ENCODE measurements at regions not wholly inside any gene's neighbourhood (a gene's known extent, or its start where the extent isn't known, plus 50 kb on each side); places are given as distances from the start of the nearest gene placed in this dataset.

DNA sequence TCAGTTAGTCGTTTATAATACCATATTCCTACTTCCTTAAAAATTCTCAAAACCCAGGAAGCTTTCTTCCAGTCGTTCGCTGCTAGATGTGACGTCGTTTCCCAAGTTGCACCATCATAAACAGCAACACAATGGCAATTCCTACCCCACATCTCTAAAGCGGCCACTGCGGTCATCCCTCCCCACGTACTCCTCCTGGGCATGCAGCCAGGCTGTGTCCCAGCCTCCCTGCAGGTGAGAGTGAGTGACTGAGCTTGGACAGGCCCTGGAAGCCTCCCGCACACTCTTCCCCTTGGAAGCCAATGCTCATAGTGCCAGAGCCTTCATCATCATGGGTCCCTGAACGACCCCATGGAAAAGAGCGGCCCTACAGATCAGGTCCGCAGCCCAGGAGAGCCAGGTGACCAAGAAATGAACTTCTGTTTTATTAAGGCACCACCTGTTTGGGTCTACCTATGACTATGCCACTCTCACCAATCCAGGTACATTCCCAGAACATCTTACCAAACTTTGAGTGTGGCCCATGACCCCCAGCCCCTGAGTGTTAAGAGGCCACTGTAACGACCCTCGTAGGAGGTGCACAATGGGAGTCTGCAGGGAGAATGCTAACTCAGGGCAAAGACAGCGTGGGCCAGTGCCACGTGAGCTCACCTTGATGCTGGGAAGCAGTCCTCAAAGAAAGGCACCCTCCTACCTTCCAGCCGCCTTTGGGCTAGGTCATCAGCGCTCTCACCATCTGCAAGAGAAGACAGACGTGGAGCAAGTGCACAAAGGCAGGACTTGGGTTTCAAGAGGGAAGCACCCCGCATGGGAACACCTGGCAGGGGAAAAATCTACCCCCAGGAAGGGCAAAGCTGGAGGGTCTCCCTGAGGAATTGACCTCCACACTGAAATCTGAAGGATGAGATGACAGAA is 74.7 kb upstream of the RAB6C start:
- DNase-seq: no peak

DNA sequence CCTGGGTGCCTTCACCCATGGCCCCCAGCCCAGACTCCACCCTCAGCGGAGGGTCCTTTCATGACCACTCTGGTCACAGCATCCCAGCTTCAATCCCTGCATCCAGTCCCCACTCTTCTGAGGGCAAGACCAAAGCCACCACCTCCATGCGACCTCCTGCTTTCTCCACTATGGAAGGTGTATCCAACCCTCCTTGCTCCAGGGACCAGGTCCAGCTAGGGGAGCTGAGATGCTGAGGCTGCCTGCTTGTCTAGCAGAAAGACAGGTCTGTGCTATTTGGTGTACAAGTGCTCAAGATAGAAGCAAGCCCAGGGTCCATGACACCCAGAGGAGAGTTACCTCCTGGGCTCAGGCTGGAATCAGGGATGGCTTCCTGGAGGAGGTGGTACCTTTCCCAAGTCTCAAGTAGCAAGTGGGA is 73.8 kb upstream of the RAB6C start:
- DNase-seq: no peak

DNA sequence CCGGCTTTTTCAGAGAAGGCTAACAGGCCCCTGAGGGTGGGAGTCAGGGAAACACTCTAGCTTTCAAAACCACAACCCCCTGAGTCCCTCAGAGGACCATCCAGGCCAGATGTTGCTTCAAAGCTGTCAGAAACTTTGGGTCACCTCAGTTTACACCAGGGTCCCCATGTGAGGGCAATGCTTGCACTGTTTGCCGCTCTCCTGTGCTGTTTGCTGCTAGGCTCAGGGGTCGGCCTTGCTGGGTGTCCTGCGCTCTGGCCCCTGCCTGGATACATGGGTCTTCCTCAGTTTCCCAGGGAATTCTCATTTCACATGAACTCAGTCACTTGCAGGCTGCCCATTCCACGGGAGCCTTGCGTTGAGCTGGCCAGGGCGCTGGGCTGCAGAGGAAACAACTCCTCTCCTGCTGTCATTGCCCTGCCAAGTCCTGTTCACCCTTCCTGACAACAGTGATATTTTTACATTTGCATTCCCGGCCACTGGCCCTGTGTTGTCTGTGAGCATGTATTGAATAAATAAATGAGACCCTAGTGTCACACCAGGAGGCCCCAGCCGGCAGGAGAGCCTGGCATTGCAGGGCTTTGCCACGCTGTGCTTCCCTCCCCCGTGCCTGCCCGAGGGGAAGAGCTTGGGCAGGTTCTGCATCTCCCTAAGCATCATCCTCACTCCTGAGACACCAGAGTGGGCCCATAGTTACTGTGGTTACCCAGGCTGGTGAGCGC is 73.2 kb upstream of the RAB6C start:
- DNase-seq: no peak

DNA sequence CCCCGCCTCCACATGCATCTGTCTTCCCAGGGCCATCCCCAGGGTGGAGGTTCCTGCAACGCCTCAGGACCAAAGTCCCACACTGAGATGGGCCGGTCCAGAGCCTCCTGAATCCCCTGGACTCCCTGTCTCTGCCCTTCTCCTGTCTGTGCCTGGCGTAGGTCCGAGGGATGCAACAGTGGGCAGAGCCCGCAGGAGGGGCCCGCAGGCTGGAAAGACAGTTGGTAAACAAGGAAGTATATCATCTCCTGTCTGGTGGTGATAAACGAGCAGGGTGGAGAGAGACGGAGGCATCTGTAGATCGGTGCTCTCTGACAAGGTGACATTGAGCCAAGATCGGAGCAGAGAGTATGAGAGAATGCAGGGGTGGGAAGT is 72.6 kb upstream of the RAB6C start:
- DNase-seq: no peak

DNA sequence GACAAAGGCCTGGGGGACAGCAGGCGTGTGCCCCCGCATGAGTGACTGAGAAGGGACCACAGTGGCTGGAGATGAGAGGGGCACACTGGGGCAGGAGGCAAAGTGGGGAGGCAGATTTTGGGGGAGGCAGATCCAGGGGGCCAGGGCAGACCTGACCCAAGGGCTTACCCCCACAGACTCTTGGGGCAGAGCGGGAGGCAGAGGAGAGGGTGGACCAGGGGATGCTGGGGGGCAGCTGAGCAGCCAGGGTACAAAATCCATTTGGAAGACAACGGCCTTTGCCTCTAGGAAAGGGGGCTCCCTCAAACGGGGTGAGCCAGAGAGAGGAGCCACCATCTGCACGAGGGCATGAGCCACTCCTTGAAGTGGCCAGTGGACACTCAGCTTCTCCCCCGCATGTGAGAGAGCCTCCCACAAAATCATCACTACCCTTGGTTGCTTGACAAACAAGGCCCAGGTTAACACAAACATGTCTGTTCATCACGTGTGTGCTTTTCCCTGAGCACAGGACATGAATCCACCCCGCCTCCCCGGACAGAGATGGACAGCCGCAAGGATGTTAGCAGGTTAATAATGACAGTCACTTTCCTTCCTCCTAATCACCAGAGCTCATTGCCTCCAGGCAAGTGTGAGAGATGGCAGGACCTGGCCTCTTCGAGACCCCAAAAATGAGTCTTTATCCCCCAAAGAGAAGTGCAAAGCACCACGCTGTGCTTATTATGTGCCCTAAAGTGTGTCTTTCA is 72.0 kb upstream of the RAB6C start:
- no peak for DNase-seq

DNA sequence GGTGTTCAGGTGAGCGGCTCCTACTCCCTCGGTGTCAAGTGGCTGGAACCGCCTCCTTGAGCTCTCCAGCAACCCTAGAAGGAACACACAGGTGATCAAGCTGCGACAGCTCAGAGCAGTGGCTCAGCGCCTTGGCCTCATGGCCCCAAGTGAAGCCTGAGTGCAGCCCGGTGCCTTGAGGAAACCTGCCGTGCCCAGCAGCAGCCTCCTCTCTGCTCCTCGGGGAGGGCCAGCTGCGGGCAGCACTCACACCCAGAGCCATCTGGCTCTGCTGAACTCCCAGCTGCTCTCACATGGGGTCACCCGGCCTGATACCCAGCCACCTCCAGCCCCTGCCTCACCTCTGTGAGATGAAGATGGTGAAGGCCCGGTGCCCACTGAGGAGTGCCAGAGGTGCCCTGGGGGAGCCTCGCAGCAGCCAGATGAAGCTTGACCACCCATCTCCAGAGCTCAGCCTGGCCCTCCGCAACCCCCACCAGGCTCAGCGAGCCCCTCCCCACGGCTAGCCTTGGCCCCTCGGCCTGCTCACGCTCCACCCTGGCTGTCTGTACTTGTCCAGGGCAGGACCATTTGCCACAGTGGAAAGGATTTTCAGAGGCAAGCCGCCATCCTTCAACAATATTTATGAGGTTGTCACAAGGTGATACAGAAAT is 70.6 kb upstream of the RAB6C start:
- DNase-seq: no peak

DNA sequence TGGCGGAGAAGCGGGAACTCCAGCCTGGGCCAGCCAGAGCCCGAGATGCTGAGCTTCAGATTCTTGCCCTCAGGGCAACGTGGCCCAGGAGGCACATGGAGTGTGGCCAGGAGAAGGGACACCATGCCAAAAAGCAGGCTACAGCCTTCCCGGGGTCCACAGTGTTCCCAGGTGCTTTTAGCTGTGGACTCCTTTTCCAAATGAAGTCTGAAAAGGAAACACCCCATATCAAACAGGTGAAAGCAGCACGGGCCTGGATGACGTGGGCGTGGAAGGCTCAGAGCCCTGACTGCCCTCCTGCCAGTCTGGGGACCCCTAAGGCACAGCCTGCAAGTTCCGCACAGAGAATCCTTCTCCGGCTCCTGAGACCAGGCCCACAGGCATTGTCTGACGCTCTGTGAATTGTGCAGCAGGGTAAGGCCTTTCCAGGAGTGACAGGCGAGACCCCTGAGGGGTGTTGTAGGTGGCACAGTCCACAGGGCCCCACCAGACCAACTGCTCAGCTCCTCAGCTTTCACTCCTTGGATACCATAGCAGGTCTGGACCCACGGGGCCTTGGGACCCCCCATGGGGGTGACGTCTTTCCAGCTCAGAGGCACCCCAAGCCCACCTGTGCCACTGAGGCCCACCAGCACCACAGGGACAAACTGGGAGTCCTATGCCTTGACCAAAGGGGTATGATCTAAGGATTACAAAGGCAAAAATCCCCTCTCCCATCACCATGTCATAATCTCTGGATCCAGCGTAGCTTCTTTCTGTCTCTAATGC is 69.6 kb upstream of the RAB6C start:
- DNase-seq: no peak

DNA sequence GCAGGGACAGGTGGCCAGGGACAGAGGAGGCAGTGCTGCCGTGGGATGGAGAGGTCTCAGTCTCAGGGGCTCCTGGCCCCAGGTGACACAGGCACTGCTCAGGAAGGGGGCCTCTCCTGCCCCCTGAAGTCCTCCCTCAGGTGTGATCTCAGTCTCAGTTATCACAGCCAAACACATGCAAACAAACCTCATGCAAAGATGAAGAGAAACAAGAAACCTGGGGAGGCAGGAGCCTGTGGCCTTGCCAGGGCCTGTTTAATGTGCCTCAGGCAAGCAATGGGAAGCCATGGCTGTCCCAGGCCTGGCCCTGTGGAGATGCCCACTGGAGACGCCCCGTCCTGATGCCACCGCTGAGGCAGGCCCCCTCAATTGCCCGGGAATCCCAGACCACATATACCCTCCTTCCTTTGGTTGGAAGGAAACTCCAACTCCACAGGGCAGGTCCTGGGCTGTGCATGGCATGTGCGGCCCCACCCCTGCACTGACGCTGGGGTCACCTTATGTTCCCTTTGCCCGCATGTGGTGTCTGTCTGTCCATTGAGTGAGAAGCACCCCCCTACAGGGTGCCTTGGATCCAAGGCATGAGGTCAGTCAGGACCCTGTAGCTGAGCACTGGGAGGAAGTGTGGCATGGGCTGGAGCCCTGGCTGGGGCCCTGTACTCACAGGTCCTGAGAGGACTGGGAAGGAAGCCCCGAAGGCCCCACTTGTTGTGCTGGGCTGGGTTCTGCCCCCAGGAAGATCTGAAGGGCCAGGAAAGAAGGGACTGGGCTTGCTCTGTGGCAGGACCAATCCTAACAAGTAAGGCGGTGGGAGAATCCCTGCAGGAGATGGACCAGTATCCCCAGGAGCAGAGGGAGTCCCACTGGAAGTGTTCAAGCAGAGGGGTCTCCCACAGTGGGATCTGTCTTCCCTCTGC is 68.8 kb upstream of the RAB6C start:
- DNase-seq: no peak

DNA sequence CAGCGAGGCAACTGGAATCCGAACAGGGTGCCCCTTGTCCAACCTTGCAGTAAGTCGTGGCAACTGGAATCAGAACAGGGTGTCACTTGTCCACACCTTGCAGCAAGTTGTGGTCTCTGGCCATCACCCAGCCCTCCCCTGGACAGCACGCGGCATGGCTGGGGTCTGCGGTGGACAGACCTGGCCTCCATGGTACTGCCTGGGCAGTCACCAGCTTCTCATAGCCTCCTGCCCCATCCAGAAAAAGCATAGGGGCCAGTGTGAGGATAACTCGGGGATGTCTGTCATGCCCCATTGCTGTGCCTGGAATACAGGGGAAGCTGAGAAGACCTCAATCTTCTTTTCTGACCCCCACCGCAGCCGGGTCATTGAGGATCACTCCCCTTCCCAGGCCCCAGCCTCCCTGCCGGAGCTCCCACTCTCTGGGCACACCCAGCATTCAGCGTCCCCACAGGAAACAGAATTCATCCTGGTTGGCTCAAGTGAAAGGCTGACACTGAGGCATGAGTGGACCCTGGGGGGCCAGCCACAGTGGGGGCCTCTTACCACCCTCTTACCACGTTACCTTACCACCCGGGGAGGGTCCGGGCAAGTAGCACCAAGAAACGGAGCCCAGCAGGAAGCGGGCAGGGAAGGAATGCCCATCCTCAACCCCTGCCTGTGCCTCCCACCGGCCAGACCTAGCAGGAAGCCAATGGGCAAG is 68.0 kb upstream of the RAB6C start:
- DNase-seq: no peak

DNA sequence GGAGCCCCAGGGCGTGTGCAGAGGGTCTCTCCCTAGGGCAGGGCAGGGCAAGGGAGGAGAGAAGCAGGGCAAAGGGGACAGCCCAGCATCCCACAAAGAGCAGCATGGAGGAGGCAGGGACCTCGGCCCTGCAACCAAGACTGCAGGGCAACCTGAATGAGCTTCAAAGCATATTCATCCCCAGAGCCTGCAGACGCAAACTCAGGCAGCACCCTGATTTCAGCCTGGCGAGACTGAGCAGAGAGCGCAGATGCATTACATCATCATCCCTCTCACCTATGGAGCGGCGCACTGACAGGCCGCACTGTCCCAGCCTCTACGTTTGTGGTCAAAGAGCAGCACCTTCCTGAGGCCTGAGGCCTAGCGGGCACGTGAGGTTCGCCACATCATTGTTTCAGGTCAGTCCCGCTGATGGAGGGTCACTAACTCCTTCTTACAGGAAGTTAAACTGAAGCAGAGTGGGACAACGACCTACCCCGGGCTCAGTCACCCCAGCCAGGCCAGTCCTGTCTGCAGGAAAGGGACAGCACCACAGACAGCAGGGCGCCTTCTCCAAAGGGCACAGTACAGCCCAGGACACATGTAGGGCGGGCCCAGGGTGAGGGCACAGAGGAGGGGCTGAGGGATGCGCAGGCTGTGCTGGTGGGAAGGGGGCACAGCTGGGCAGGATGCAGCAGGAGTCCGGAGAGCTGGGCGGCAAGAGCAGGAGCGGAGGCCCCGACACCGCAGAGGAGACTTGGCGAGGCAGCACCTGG is 67.2 kb upstream of the RAB6C start:
- DNase-seq: no peak

DNA sequence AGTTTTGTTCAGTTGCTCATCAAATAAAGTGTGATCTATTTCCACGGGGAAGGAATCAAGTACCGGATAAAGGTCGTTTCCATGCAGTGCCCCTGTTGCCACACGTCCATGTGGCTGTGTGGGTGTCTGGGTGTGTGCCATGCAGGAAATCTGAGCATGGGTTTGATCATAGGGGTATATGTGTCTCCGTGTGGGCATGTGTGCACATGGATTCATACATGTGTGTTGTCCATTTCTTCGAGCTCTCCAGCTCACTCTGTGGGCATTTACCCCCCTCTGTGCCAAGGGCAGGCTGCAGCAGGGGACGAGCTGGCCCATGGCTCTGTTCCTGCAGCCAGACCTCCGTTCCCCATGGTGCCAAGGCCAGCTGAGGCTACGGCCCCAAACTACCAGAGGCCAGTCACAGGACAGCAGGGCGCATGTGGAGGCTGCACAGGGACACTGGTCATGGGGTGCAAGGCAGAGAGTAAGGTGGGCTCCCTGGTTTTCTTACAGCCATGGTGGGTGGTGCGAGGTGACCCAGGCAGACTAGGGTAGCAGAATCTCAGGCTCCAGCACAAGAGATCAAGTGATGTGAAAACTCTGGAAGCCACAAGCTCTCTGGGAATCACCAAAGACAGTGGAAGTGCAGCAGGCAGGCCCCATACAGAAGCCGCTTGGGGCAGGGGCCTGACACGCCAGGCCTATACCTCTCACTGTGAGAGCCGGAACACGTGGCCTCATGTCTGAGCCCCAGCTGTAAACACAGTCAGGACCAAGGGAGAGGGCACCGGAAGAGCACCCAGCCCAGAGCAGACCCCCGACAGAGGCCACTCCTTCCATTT is 66.4 kb upstream of the RAB6C start:
- no peak for DNase-seq

DNA sequence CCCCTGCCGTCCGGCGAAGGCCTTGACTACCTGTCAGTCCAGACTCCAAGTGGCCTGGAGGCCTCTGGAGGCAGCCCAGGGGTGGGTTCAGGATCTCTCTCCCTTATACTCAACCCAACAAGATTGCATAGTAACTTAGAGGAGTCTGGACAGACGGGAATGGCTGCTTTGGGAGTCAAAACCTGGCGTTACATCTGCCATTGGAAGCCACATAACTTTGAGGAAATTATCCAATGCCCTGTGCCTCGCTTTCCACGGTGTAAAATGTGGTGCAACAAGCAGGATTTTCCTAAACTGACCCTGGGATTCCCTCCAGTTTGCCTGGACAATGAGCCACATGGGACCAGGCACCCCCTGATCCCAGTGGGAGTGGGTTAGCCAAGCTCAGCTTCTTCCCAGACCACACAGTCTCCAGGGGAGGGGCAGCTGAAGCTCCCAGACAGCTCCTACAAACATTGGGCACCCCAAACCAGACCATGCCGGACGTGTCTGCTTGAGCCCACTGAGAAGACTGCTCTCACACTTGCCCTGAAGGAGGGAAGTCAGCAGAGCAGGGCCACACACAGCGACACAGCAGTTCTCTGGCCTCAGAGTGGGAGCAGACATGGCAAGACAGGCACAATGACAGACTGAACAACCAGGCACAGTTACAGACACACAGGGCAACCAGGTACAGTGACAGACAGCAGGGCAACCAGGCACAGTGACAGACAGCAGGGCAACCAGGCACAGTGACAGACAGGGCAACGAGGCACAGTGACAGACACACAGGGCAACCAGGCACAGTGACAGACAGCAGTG is 65.6 kb upstream of the RAB6C start:
- DNase-seq: no peak

DNA sequence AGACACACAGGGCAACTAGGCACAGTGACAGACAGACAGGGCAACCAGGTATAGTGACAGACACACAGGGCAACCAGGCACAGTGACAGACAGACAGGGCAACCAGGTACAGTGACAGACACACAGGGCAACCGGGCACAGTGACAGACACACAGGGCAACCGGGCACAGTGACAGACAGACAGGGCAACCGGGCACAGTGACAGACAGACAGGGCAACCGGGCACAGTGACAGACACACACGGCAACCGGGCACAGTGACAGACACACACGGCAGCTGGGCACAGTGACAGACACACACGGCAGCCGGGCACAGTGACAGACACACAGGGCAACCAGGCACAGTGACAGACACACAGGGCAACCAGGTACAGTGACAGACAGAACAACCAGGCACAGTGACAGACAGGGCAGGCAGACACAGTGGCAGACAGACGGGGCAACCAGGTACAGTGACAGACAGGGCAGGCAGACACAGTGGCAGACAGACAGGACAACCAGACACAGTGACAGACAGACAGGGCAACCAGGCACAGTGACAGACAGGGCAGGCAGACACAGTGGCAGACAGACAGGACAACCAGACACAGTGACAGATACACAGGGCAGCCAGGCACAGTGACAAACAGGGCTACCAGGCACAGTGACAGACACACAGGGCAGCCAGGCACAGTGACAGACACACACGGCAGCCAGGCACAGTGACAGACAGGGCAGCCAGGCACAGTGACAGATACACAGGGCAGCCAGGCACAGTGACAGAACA is 64.7 kb upstream of the RAB6C start:
- no peak for DNase-seq

DNA sequence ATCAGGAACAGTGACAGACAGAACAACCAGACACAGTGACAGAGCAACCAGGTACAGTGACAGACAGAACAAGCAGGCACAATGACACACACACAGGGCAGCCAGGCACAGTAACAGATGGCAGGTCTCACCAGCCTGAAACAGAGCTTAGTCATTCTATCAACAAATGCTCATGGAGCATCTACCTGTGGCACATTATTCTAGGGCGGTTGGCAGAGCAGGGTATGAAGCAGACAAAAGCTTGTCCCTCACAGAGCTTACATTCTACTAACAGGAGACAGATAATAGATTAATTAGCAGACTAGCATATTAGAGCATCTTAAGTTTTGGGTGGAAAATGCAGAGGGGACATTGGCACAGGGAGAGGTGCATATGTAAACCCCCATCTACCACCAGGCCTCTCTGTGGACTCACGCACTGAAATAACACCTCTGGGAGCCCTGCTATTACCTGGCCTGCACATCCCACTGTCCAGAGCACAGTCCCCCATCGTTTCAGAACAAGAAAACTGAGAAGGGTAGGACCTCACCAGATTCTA is 64.1 kb upstream of the RAB6C start:
- no peak for DNase-seq

DNA sequence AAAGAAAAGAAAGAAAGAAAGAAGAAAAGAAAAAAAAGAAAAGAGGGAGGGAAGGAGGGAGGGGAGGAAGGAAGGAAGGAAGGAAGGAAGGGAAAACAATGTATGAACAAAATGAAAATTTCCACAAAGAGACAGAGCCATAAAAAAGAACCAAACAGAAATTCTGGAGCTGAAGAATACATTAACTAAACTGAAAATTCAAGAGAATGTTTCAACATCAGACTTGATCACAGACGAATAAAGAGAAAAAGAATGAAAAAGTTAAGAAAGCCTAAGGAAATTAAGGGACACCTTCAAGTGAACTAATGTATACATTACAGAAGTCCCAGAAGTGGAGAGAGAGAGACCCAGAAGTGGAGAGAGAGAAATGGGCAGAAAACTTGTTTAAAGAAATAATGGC is 60.9 kb upstream of the RAB6C start:
- no peak for DNase-seq

DNA sequence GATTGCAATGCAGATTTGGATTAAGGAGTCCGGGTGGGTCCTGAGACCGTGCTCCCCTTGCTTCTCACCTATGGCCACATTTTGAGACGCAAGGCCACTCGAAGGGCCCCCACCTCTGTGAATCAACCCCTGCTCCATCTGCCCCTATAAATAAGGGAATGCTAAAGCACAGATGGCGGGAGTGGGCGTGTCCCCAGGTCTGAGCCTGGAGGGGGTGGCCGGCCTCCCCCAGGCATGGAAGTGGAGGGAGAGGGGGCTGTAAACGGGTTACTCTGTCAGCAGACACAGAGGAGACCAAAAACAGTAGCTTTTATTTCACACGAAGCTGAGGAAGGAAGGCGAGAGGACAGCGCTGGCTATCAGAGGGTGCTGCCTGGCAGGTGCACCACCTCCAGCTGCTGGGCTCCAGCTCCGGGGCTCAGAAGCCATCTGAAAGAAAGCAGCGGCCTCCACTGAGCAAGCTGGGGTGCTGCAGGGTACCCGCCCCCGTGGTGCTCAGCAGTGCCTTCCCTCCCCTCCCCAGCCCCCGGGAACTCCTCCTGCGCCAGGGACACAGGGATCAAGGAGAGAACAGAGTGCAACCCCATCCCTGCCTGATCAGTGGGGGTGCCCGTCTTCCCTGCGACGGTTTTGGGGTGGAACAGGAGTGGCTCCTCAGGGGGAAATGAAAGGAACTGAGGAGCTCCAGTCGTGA is 56.7 kb upstream of the RAB6C start:
- DNase-seq: no peak

All from AML-193 (cell line).